Neural crest cell (in vitro differentiated cells): ENCODE measurements at regions not wholly inside any gene's neighbourhood (a gene's known extent, or its start where the extent isn't known, plus 50 kb on each side); places are given as distances from the start of the nearest gene placed in this dataset.

Experiments used
- DNase-seq: peaks from one replicate; pipeline ENCODE4 v3.0.0; 2021; ENCODE audit warnings: low read depth, mixed read lengths, low spot score
- H3K27ac Mint-ChIP-seq: one replicate; pipeline ENCODE4 v1.8.0; 2021; ENCODE audit warnings: mild to moderate bottlenecking, mixed read lengths; ENCODE audit not compliant: unreplicated experiment
- H3K27me3 Mint-ChIP-seq: 2 replicates; pipeline ENCODE4 v1.8.0; 2021; ENCODE audit warnings: low read depth, mild to moderate bottlenecking, mixed read lengths
- H3K36me3 Mint-ChIP-seq: 2 replicates; pipeline ENCODE4 v1.8.0; 2021; ENCODE audit warnings: low read depth, mild to moderate bottlenecking, mixed read lengths
- H3K4me1 Mint-ChIP-seq: 2 replicates; pipeline ENCODE4 v1.8.0; 2021; ENCODE audit warnings: mixed read lengths
- H3K4me3 Mint-ChIP-seq: one replicate; pipeline ENCODE4 v1.8.0; 2021; ENCODE audit warnings: mild to moderate bottlenecking, mixed read lengths
- H3K9me3 Mint-ChIP-seq: 2 replicates; pipeline ENCODE4 v1.8.0; 2021; ENCODE audit warnings: mixed read lengths
- TF ChIP-seq, protein P1 (sequence below): fragments of 200-600 bp; sonication (generic); conservative IDR thresholded peaks from 2 replicates; pipeline ENCODE4 v1.5.0; 2021; ENCODE audit warnings: antibody characterized with exemption, mild to moderate bottlenecking

DNA sequence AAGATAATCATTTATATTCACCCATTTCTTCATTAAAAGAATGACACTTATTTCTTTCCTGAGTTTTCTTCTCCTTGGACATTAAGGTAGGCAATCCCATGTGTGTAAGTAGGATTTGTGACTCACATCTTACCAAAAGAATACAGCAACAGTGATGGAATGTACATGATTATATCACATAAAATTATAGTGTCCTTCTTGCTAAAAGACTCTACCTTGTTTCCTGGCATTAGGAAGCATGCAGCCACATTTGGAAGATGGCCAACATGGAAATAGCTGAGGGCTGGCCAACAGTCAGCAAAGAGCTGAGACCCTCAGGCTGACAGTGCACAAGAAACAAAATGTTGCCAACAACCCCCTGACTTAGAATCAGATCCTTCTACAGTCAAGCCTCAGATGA is 327.9 kb upstream of the MARCKS start:
- Mint-ChIP-seq H3K4me1 (peaks cover 13% of the 10 kb centered on the region), H3K27ac (peak overlapping the region; percentile 68), H3K9me3 (peaks cover 6% of the 10 kb centered on the region), H3K4me3 (no peak overlapping the region), H3K27me3 (no peaks in the 10 kb centered on the region), H3K36me3 (peaks cover 6% of the 10 kb centered on the region)
- no peak for DNase-seq
- TF ChIP-seq, protein P1, sequence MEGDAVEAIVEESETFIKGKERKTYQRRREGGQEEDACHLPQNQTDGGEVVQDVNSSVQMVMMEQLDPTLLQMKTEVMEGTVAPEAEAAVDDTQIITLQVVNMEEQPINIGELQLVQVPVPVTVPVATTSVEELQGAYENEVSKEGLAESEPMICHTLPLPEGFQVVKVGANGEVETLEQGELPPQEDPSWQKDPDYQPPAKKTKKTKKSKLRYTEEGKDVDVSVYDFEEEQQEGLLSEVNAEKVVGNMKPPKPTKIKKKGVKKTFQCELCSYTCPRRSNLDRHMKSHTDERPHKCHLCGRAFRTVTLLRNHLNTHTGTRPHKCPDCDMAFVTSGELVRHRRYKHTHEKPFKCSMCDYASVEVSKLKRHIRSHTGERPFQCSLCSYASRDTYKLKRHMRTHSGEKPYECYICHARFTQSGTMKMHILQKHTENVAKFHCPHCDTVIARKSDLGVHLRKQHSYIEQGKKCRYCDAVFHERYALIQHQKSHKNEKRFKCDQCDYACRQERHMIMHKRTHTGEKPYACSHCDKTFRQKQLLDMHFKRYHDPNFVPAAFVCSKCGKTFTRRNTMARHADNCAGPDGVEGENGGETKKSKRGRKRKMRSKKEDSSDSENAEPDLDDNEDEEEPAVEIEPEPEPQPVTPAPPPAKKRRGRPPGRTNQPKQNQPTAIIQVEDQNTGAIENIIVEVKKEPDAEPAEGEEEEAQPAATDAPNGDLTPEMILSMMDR = no peak

DNA sequence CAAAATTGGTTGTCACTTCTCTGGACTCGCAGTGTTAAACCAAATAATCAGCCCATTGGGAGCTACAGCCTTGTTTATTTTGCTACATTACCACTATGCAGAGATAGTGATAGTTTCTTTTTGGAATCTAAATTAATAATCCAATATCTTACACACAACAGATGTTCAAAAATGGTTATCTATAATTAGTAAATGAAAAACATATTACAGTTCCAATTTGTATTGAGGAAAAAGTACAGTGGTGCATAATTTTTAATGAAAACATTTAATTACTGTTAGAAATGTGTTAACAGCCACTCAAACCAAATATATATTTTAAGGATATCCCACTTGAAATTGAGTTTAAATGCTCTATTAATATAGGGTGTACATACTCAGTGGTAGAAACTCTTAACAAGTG is 327.3 kb upstream of the MARCKS start:
- no peak overlapping the region for H3K4me3 Mint-ChIP-seq
- no peak for DNase-seq
- H3K9me3 Mint-ChIP-seq = peaks cover 6% of the 10 kb centered on the region
- TF ChIP-seq, protein P1 = no peak
- H3K27ac Mint-ChIP-seq = no peak overlapping the region
- peaks cover 6% of the 10 kb centered on the region for H3K36me3 Mint-ChIP-seq
- H3K27me3 Mint-ChIP-seq = no peaks in the 10 kb centered on the region
- peaks cover 13% of the 10 kb centered on the region for H3K4me1 Mint-ChIP-seq

- Mint-ChIP-seq H3K9me3 (peaks cover 6% of the 10 kb centered on the region), H3K27ac (peak overlapping the region; percentile 96), H3K4me1 (peaks cover 13% of the 10 kb centered on the region), H3K27me3 (no peaks in the 10 kb centered on the region), H3K4me3 (peak overlapping the region; percentile 77), H3K36me3 (peaks cover 6% of the 10 kb centered on the region)
- DNase-seq = peak; percentile 2
- TF ChIP-seq, protein P1 = no peak
Observed at GRCh38 chr6:113530769-113531168, 326.4 kb upstream of the MARCKS start.

DNA sequence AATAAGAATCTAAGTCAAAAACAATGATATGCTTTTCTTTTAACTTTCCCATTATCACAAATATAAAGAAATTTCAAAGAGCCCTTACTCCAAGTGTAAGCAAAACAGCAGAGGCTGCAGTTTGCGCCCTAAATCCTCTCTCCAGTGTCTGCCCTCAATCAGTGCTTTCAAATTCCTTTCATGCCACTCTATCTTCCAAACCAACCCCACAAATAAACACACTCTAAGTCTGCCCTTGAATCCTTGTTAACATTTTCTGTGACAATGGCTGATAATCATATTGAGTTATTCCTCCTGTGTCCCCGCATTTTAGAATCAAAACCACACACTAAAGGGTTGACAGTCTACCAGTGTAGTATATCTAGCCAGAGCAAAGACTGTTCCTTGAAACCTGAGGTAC is 317.9 kb upstream of the MARCKS start:
- Mint-ChIP-seq H3K4me1 (peaks cover 5% of the 10 kb centered on the region), H3K27me3 (no peaks in the 10 kb centered on the region), H3K4me3 (no peak overlapping the region), H3K36me3 (peaks cover 6% of the 10 kb centered on the region), H3K9me3 (no peaks in the 10 kb centered on the region), H3K27ac (no peak overlapping the region)
- no peak for DNase-seq
- TF ChIP-seq, protein P1 = no peak

DNA sequence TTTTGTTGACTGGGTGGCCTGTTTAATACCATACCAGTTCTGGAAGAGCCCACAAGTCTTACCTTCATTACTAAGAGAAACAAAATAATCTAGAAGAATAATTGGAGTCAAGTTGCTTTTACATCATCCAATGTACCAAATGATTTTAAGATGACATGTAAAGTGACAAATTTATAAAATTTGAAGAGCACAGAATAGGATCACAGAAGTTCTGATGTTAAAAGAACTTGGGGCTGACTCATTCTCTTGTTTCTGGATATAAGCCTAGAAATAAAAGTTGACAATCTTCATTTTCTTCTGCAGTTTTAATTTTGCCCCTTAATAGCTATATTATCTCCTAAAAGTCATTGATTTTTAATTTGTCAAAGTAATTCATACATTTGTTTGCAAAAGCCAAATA is 317.5 kb upstream of the MARCKS start:
- peaks cover 5% of the 10 kb centered on the region for H3K4me1 Mint-ChIP-seq
- H3K27me3 Mint-ChIP-seq = no peaks in the 10 kb centered on the region
- DNase-seq = no peak
- peaks cover 6% of the 10 kb centered on the region for H3K36me3 Mint-ChIP-seq
- TF ChIP-seq, protein P1 = no peak
- no peak overlapping the region for H3K4me3 Mint-ChIP-seq
- H3K9me3 Mint-ChIP-seq = no peaks in the 10 kb centered on the region
- H3K27ac Mint-ChIP-seq = no peak overlapping the region

- Mint-ChIP-seq H3K4me3 (no peak overlapping the region), H3K9me3 (peaks cover 4% of the 10 kb centered on the region), H3K4me1 (peaks cover 5% of the 10 kb centered on the region), H3K36me3 (peaks cover 10% of the 10 kb centered on the region), H3K27ac (no peak overlapping the region), H3K27me3 (no peaks in the 10 kb centered on the region)
- DNase-seq = no peak
- TF ChIP-seq, protein P1 = no peak
Observed at GRCh38 chr6:113540466-113540865, 316.7 kb upstream of the MARCKS start.
